Adrenal gland (tissue), 9 donors: ENCODE measurements at regions not wholly inside any gene's neighbourhood (a gene's known extent, or its start where the extent isn't known, plus 50 kb on each side); places are given as distances from the start of the nearest gene placed in this dataset.

Source experiments
- DNase-seq, 7 donors: peaks; one replicate each; pipeline ENCODE4 v3.0.0-alpha.2; 2019 to 2020
- H3K27ac ChIP-seq, 5 donors: fragments of 200-600 bp; sonication (generic) in 4 of 5; 1 replicate in 3 of 5; 2 replicates in 2 of 5; pipeline versions ENCODE4 v1.5.1 to v1.8.0; 2016 to 2020; ENCODE audit warnings: mild to moderate bottlenecking in 1 of 5
- H3K27me3 ChIP-seq: fragments of 200-600 bp; 2 replicates; pipeline ENCODE4 v1.8.0; 2021
- H3K36me3 ChIP-seq, 2 donors: fragments of 200-600 bp; replicated peaks in 1 of 2; 1 replicate in 1 of 2; 2 replicates in 1 of 2; pipeline versions ENCODE4 v1.5.1 to v1.8.0; 2018 to 2022
- H3K4me1 ChIP-seq, 2 donors: fragments of 200-600 bp; replicated peaks in 1 of 2; 1 replicate in 1 of 2; 2 replicates in 1 of 2; pipeline versions ENCODE4 v1.5.1 to v1.8.0; 2018 to 2021
- H3K4me3 ChIP-seq, 4 donors: fragments of 200-600 bp; sonication (generic) in 3 of 4; one replicate each; pipeline ENCODE4 v1.5.1; 2016 to 2018
- H3K9me3 ChIP-seq, 3 donors: fragments of 200-600 bp; sonication (generic) in 1 of 3; replicated peaks in 1 of 3; 1 replicate in 2 of 3; 2 replicates in 1 of 3; pipeline versions ENCODE4 v1.5.1 to v1.8.0; 2016 to 2021
- CTCF ChIP-seq, 6 experiments: fragments of 450-650 bp in 4 of 6; fragments of 200-600 bp in 2 of 6; sonication (generic) in 1 of 6; IDR thresholded peaks; 1 replicate in 5 of 6; 2 replicates in 1 of 6; pipeline versions ENCODE4 v1.5.1 to v1.8.0; 2016 to 2021; ENCODE audit warnings: antibody characterized with exemption in 6 of 6, mild to moderate bottlenecking in 2 of 6, moderate library complexity in 1 of 6
- POLR2A ChIP-seq, 2 donors: fragments of 450-650 bp; IDR thresholded peaks; one replicate each; pipeline ENCODE4 v1.6.1; 2017; ENCODE audit warnings: antibody characterized with exemption in 2 of 2, mild to moderate bottlenecking in 2 of 2, moderate library complexity in 1 of 2
- WGBS, 4 donors: extraction: QIAGEN DNeasy Blood & Tissue Kit in 2 of 4; methylation state at CpG; one replicate each; pipeline versions ENCODE4 v1.1.5 to v1.1.7; 2013 to 2017; 5-methylcytosine and 5-hydroxymethylcytosine counted together
- intact Hi-C, 2 donors: fragments of 100-400 bp; cut with DNase I; formaldehyde crosslinking; loops; one replicate each; pipeline versions ENCODE4 v1.14.1 to v1.15.0; 2022 to 2023
- donor health status: healthy with polysubstance abuse.
- donor health status: Bipolar disorder and iron deficiency.
- donor health status: DM: yes; HTN: yes; CAD: no.
- donor health status: DM: no; HTN: no; CAD: no.
- donor health status: DM: no; HTN: no; CAD: no.

- WGBS, 4 donors: 68 to 95% (median 76%) methylated on average over 2 of the region's 2 CpGs
- intact Hi-C loops: no loop called here
- Histone ChIP-seq H3K4me1 (peaks cover 0 to 5% of the 10 kb centered on the region in 2 donors), H3K9me3 (no peaks in the 10 kb centered on the region), H3K27ac (no peak overlapping the region), H3K27me3 (peaks cover 17% of the 10 kb centered on the region), H3K4me3 (no peak overlapping the region), H3K36me3 (no peaks in the 10 kb centered on the region)
- no peak for DNase-seq
- TF ChIP-seq CTCF (IDR thresholded peaks at IDR 0.05): no peak
- no peak for TF ChIP-seq POLR2A (IDR thresholded peaks at IDR 0.05)
Observed at GRCh38 chr5:174575043-174575442, 149.3 kb upstream of the MSX2 start.

GRCh38 chr5:174576042-174576441 is 148.3 kb upstream of the MSX2 start:
- 84 to 93% (median 89%) methylated on average over 6 of the region's 6 CpGs for WGBS, 4 donors
- TF ChIP-seq CTCF (IDR thresholded peaks at IDR 0.05) (no peak), POLR2A (IDR thresholded peaks at IDR 0.05) (no peak)
- no peak overlapping the region for H3K27ac ChIP-seq
- H3K27me3 ChIP-seq: peaks cover 17% of the 10 kb centered on the region
- H3K36me3 ChIP-seq: no peaks in the 10 kb centered on the region
- DNase-seq: no peak
- no peaks in the 10 kb centered on the region for H3K9me3 ChIP-seq
- peaks cover 0 to 5% of the 10 kb centered on the region in 2 donors for H3K4me1 ChIP-seq
- intact Hi-C loops: no loop called here
- H3K4me3 ChIP-seq: no peak overlapping the region

- DNase-seq: peak in 4 of 7 donors; percentile 9 to 27 (median 20)
- no peaks in the 10 kb centered on the region for H3K36me3 ChIP-seq
- H3K27me3 ChIP-seq: peaks cover 30% of the 10 kb centered on the region
- TF ChIP-seq CTCF (IDR thresholded peaks at IDR 0.05): peak in 3 of 6 experiments; percentile 22 to 32 (median 23)
- TF ChIP-seq POLR2A (IDR thresholded peaks at IDR 0.05): no peak
- 10 to 16% (median 12%) methylated on average over 4 to 5 of the region's 5 CpGs for WGBS, 4 donors
- no peak overlapping the region for H3K27ac ChIP-seq
- no peaks in the 10 kb centered on the region for H3K9me3 ChIP-seq
- no peak overlapping the region for H3K4me3 ChIP-seq
- intact Hi-C loops: no loop called here
- no peaks in the 10 kb centered on the region for H3K4me1 ChIP-seq
Observed at GRCh38 chr5:174581479-174581878, 142.9 kb upstream of the MSX2 start.

- TF ChIP-seq POLR2A (IDR thresholded peaks at IDR 0.05) (no peak), CTCF (IDR thresholded peaks at IDR 0.05) (no peak)
- intact Hi-C loops: no loop called here
Observed at GRCh38 chr5:174581894-174582293, 142.5 kb upstream of the MSX2 start.

More at GRCh38 chr5:174581894-174582293, 142.5 kb upstream of the MSX2 start:
- H3K4me3 ChIP-seq: no peak overlapping the region
- peaks cover 27% of the 10 kb centered on the region for H3K27me3 ChIP-seq
- no peak for DNase-seq
- no peak overlapping the region for H3K27ac ChIP-seq
- H3K9me3 ChIP-seq: no peaks in the 10 kb centered on the region
- 55 to 68% (median 62%) methylated on average over 4 of the region's 4 CpGs for WGBS, 4 donors
- H3K4me1 ChIP-seq: no peaks in the 10 kb centered on the region
- H3K36me3 ChIP-seq: no peaks in the 10 kb centered on the region
